A673 (cell line): ENCODE measurements at regions not wholly inside any gene's neighbourhood (a gene's known extent, or its start where the extent isn't known, plus 50 kb on each side); places are given as distances from the start of the nearest gene placed in this dataset.

Experiments used
- EZH2 ChIP-seq: fragments of 200-600 bp; sonication (generic); IDR thresholded peaks from 2 replicates; pipeline ENCODE4 v1.6.1; 2017; ENCODE audit warnings: borderline replicate concordance, low read depth, mild to moderate bottlenecking, mixed read lengths, antibody characterized with exemption, low read length; ENCODE audit not compliant: poor library complexity, severe bottlenecking
- TF ChIP-seq, protein P1 (sequence below): fragments of 300-800, 200-600 bp; sonication (generic); conservative IDR thresholded peaks from 2 replicates; pipeline ENCODE4 v1.5.1; 2017; ENCODE audit warnings: low read depth, mild to moderate bottlenecking, antibody characterized with exemption, low read length, moderate library complexity, mixed read lengths

DNA sequence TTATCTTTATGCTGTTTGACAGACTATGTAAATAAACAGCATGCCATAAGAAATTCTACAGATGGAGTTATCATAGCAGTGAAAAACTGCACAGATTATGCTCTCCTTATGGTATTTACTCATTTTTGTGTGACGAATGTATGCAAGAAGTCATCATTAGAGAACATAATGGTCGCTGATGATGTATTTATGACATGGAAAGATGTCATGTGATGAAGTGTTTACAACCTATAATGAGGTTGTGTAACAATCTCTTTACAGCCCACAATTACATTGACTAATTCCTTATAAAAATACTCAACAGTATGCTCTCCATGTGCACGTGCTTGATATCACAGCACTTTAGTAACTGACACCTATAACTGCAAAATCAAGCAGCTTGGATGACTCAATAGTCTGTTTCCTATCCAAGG, 192.4 kb downstream of the BMP2 start:
- TF ChIP-seq, protein P1, sequence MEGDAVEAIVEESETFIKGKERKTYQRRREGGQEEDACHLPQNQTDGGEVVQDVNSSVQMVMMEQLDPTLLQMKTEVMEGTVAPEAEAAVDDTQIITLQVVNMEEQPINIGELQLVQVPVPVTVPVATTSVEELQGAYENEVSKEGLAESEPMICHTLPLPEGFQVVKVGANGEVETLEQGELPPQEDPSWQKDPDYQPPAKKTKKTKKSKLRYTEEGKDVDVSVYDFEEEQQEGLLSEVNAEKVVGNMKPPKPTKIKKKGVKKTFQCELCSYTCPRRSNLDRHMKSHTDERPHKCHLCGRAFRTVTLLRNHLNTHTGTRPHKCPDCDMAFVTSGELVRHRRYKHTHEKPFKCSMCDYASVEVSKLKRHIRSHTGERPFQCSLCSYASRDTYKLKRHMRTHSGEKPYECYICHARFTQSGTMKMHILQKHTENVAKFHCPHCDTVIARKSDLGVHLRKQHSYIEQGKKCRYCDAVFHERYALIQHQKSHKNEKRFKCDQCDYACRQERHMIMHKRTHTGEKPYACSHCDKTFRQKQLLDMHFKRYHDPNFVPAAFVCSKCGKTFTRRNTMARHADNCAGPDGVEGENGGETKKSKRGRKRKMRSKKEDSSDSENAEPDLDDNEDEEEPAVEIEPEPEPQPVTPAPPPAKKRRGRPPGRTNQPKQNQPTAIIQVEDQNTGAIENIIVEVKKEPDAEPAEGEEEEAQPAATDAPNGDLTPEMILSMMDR, result no peak
- TF ChIP-seq EZH2, result no peak
